Retinal pigment epithelial cell (primary cell): ENCODE measurements at regions not wholly inside any gene's neighbourhood (a gene's known extent, or its start where the extent isn't known, plus 50 kb on each side); places are given as distances from the start of the nearest gene placed in this dataset.

Source experiments
- DNase-seq: peaks from one replicate; pipeline ENCODE4 v3.0.0-alpha.2; 2010; ENCODE audit warnings: low read depth
- H3K4me3 ChIP-seq: 2 replicates; pipeline ENCODE4 v1.5.1; 2011; ENCODE audit warnings: mild to moderate bottlenecking, low read length, control low read depth, moderate library complexity
- TF ChIP-seq, protein P1 (sequence below): conservative IDR thresholded peaks from 2 replicates; pipeline ENCODE4 v1.5.1; 2011; ENCODE audit warnings: low read depth, low read length, control low read depth, inconsistent platforms

DNA sequence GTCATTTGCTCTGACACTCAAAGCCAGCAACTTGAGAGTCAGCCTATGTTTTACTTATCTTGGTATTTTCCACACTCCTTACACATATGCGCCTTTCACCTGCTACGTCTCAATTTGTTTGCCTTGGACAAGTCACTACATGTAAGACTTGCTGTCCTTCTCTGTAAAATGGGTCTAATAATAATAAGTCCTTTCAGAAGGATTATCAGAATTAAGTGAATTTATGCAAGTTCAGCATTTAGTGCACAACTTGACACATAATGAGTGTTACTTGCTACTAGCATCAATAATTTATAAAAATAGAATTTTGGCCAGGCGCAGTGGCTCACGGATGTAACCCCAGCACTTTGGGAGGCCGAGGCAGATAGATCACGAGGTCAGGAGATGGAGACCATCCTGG lies 71.1 kb upstream of the UBL3 start:
- TF ChIP-seq, protein P1, sequence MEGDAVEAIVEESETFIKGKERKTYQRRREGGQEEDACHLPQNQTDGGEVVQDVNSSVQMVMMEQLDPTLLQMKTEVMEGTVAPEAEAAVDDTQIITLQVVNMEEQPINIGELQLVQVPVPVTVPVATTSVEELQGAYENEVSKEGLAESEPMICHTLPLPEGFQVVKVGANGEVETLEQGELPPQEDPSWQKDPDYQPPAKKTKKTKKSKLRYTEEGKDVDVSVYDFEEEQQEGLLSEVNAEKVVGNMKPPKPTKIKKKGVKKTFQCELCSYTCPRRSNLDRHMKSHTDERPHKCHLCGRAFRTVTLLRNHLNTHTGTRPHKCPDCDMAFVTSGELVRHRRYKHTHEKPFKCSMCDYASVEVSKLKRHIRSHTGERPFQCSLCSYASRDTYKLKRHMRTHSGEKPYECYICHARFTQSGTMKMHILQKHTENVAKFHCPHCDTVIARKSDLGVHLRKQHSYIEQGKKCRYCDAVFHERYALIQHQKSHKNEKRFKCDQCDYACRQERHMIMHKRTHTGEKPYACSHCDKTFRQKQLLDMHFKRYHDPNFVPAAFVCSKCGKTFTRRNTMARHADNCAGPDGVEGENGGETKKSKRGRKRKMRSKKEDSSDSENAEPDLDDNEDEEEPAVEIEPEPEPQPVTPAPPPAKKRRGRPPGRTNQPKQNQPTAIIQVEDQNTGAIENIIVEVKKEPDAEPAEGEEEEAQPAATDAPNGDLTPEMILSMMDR = no peak

DNA sequence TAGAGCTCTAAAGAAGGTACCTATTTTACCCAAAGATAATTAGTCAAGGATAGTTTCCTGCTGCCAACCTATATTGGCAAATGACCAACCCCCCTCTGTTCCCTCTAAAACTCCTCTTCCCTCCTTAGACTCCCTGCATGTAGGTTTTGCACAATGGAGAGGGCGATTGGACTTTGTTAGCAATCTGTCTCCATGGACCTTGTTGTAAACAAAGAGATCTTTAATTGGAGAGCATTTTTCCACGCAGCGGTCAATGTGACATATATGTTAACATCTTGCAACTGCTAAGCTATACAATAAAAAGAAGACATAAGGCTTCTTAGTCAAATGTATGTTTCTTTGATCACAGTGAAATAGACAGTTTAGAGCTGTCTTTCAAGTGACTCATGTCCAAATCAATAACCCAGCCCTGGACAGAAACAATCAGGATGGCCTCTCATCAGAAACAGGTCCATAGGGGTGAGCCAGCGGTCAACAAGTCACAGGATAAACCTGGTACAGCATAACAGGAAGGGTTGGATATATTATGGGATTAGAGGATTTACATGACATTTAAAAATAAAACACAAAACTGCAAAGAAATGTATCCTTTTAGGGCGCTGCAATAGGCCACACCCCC lies 69.7 kb upstream of the UBL3 start:
- no peak overlapping the region for H3K4me3 ChIP-seq
- DNase-seq = no peak
- TF ChIP-seq, protein P1 = no peak

More for the DNA sequence above, 71.1 kb upstream of the UBL3 start:
- DNase-seq = no peak
- H3K4me3 ChIP-seq = no peak overlapping the region

DNA sequence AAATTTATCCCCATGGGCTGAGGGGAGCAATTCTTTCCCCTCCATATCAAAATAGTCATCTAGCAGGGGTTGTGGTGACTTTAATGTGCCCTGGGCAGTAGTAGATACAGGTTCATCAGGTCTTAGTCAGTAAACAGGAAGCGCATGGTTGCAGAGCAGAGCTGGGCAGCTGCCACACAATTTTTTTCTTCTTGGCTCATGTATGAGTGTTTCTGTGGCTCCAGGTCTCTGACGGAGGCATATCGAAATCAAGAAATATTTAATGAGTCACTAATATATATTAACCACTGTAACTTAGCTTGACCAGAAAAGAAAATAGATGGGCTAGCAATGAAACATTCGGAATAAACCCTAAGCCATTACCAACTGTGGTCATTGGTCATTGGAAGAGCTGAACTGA lies 68.4 kb upstream of the UBL3 start:
- peak; percentile 68 for DNase-seq
- TF ChIP-seq, protein P1 = no peak
- no peak overlapping the region for H3K4me3 ChIP-seq

DNA sequence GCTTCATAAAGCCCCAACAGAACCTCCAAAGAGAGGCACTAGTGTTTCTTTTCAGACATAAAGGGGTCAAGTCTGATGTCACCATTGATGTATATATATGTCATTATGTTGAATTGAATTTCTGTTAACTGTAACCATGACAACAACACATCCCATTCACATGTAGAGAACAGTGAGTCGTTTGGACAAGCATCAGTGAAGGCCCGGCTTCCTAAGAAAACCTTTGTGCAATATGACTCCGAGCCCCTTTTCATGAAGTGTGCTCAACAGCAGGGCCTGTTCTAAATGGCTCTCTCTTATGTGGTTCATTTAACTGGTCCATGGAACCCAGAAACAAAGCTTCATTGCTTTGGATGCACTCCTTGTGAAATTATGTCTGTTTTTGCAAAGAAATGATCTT lies 67.2 kb upstream of the UBL3 start:
- no peak overlapping the region for H3K4me3 ChIP-seq
- TF ChIP-seq, protein P1 = no peak
- DNase-seq = no peak

DNA sequence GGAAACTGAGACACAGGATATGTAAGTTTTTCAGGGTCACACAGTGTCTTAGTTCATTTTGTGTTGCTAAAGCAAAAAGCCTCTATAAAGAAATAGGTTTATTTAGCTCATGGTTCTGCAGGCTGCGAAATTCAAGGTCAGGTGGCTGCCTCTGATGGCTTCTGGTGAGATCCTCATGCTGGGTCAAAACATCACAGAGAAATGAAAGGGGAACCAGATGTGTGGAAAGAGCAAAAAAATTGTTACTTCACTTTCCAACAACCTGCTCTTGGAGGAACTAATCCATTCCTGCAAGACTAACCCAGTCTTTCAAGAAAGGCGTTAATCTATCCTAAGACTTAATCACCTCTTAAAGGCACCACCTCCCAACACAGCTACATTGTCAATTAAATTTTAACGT lies 64.2 kb upstream of the UBL3 start:
- no peak overlapping the region for H3K4me3 ChIP-seq
- TF ChIP-seq, protein P1 = no peak
- no peak for DNase-seq

DNA sequence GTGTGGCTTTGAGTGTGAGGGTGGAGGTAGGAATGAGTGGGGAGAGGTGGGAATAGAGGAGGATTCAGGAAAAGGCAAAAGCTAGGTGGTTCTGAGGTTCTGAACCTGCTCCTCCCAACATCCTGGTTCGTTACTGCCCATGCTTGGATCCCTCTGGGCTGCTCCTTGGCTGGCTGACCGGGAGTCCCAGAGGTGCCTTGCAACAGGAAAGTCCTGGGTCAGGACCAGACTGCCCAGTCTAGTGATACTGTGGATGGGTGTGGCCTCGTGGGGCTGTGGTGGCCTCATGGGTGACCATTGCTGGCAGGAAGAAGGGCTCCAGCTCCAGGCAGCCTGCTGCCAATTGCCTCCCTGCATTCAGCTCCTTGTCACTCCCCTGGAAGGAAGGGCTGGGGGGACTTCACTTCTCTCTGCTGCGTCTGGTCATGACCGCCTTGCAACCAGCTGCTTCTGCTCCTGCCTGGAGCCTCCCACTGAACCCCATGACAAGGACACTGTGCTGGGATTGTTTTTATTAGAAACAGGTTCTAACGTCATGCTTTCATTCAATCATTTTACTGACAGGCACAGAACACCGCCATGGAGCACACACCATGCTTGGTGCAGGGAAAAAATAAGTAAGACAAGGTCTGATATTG lies 61.5 kb upstream of the UBL3 start:
- TF ChIP-seq, protein P1 = no peak
- no peak for DNase-seq

More for the DNA sequence above, 61.5 kb upstream of the UBL3 start:
- no peak overlapping the region for H3K4me3 ChIP-seq
